HepG2 (cell line): ENCODE measurements at regions not wholly inside any gene's neighbourhood (a gene's known extent, or its start where the extent isn't known, plus 50 kb on each side); places are given as distances from the start of the nearest gene placed in this dataset.

Source experiments
- GATAD2A ChIP-seq: IDR thresholded peaks from 2 replicates; pipeline ENCODE4 v1.6.1; 2016
- JUN ChIP-seq: sonication (generic); formaldehyde crosslinking; IDR thresholded peaks from 2 replicates; pipeline ENCODE4 v1.4.0; 2020; ENCODE audit warnings: mild to moderate bottlenecking, missing genetic modification reagents
- NAIF1 ChIP-seq: sonication (generic); formaldehyde crosslinking; IDR thresholded peaks from 2 replicates; pipeline ENCODE4 v1.5.0; 2020; ENCODE audit warnings: mild to moderate bottlenecking, missing genetic modification reagents, borderline replicate concordance
- NR2C2 ChIP-seq: sonication (generic); formaldehyde crosslinking; IDR thresholded peaks from 2 replicates; pipeline ENCODE4 v1.4.0; 2020; ENCODE audit warnings: missing genetic modification reagents, mild to moderate bottlenecking, moderate library complexity, borderline replicate concordance
- SIX1 ChIP-seq: sonication (generic); formaldehyde crosslinking; IDR thresholded peaks from 2 replicates; pipeline ENCODE4 v1.4.0; 2020; ENCODE audit warnings: missing genetic modification reagents, borderline replicate concordance
- ZNF607 ChIP-seq: sonication (generic); formaldehyde crosslinking; IDR thresholded peaks from 2 replicates; pipeline ENCODE4 v1.5.1; 2020; ENCODE audit warnings: missing genetic modification reagents, mild to moderate bottlenecking, borderline replicate concordance
- ZNF878 ChIP-seq: sonication (generic); formaldehyde crosslinking; IDR thresholded peaks from 2 replicates; pipeline ENCODE4 v1.8.1; 2023; ENCODE audit warnings: mild to moderate bottlenecking, missing genetic modification reagents, moderate library complexity
- TF ChIP-seq, protein P1 (sequence below): sonication (generic); formaldehyde crosslinking; IDR thresholded peaks from one replicate; pipeline ENCODE4 v1.5.1; 2020; ENCODE audit warnings: mild to moderate bottlenecking, missing genetic modification reagents; ENCODE audit errors: not compliant biosample characterization
- TF ChIP-seq, protein P2 (sequence below): sonication (generic); formaldehyde crosslinking; IDR thresholded peaks from 2 replicates; pipeline ENCODE4 v1.5.1; 2020; ENCODE audit warnings: missing genetic modification reagents, mild to moderate bottlenecking, borderline replicate concordance
- TF ChIP-seq, protein P3 (sequence below): sonication (generic); formaldehyde crosslinking; IDR thresholded peaks from 2 replicates; pipeline ENCODE4 v1.5.0; 2020; ENCODE audit warnings: missing genetic modification reagents, mild to moderate bottlenecking, borderline replicate concordance
- TF ChIP-seq, protein P4 (sequence below): sonication (generic); formaldehyde crosslinking; IDR thresholded peaks from 2 replicates; pipeline ENCODE4 v1.4.0; 2020; ENCODE audit warnings: missing genetic modification reagents, low read depth, mild to moderate bottlenecking, borderline replicate concordance
- TF ChIP-seq, protein P5 (sequence below): fragments of 450-650 bp; IDR thresholded peaks from 2 replicates; pipeline ENCODE4 v1.6.1; 2017
- TF ChIP-seq, protein P6 (sequence below): sonication (generic); formaldehyde crosslinking; IDR thresholded peaks from 2 replicates; pipeline ENCODE4 v1.5.0; 2020; ENCODE audit warnings: mild to moderate bottlenecking, missing genetic modification reagents

DNA sequence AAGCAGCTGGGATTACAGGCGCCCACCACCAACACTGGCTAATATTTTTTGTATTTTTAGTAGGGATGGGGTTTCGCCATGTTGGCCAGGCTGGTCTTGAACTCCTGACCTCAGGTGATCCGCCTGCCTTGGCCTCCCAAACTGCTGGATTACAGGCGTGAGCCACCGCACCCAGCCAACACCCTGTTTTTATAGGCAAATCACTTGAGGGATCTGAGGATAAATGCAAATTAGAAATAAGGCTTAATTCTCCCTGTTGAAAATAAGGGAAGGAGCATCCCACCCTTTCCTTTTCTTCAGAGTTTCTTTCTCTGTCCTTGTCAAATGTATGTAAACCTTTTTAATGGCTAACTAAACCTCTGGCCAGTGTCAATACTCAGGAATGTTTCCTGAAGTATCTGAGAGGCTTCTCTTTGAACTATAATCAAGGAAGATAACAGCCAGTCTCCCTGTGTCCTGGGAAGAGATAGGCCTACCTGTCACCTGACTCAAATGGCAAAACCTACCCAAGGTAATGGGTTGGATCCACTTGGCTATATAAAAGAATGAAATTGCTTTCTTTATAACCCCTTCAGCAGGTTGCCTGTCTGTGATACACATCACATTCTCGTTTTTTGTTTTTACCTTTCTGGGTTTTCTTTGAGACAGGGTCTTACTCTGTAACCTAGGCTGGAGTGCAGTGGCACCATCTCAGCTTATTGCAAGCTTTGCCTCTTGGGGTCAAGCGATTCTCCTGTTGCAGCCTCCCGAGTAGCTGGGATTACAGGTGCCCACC, 64.5 kb upstream of the TNFAIP3 start (continued):
- TF ChIP-seq, protein P1, sequence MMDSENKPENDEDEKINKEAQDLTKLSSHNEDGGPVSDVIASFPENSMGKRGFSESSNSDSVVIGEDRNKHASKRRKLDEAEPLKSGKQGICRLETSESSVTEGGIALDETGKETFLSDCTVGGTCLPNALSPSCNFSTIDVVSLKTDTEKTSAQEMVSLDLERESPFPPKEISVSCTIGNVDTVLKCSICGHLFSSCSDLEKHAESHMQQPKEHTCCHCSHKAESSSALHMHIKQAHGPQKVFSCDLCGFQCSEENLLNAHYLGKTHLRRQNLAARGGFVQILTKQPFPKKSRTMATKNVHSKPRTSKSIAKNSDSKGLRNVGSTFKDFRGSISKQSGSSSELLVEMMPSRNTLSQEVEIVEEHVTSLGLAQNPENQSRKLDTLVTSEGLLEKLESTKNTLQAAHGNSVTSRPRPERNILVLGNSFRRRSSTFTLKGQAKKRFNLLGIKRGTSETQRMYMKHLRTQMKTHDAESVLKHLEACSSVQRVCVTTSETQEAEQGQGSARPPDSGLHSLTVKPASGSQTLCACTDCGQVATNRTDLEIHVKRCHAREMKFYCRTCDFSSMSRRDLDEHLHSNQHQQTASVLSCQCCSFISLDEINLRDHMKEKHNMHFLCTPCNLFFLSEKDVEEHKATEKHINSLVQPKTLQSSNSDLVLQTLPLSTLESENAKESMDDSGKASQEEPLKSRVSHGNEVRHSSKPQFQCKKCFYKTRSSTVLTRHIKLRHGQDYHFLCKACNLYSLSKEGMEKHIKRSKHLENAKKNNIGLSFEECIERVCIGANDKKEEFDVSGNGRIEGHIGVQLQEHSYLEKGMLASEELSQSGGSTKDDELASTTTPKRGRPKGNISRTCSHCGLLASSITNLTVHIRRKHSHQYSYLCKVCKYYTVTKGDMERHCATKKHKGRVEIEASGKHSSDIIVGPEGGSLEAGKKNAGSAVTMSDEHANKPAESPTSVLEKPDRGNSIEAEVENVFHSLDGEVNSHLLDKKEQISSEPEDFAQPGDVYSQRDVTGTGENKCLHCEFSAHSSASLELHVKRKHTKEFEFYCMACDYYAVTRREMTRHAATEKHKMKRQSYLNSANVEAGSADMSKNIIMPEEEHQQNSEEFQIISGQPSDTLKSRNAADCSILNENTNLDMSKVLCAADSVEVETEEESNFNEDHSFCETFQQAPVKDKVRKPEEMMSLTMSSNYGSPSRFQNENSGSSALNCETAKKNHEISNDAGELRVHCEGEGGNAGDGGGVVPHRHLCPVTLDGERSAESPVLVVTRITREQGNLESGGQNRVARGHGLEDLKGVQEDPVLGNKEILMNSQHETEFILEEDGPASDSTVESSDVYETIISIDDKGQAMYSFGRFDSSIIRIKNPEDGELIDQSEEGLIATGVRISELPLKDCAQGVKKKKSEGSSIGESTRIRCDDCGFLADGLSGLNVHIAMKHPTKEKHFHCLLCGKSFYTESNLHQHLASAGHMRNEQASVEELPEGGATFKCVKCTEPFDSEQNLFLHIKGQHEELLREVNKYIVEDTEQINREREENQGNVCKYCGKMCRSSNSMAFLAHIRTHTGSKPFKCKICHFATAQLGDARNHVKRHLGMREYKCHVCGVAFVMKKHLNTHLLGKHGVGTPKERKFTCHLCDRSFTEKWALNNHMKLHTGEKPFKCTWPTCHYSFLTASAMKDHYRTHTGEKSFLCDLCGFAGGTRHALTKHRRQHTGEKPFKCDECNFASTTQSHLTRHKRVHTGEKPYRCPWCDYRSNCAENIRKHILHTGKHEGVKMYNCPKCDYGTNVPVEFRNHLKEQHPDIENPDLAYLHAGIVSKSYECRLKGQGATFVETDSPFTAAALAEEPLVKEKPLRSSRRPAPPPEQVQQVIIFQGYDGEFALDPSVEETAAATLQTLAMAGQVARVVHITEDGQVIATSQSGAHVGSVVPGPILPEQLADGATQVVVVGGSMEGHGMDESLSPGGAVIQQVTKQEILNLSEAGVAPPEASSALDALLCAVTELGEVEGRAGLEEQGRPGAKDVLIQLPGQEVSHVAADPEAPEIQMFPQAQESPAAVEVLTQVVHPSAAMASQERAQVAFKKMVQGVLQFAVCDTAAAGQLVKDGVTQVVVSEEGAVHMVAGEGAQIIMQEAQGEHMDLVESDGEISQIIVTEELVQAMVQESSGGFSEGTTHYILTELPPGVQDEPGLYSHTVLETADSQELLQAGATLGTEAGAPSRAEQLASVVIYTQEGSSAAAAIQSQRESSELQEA (CRISPR knock-in tag) = no peak
- TF ChIP-seq GATAD2A (CRISPR knock-in tag) = peak; percentile 72
- TF ChIP-seq, protein P2, sequence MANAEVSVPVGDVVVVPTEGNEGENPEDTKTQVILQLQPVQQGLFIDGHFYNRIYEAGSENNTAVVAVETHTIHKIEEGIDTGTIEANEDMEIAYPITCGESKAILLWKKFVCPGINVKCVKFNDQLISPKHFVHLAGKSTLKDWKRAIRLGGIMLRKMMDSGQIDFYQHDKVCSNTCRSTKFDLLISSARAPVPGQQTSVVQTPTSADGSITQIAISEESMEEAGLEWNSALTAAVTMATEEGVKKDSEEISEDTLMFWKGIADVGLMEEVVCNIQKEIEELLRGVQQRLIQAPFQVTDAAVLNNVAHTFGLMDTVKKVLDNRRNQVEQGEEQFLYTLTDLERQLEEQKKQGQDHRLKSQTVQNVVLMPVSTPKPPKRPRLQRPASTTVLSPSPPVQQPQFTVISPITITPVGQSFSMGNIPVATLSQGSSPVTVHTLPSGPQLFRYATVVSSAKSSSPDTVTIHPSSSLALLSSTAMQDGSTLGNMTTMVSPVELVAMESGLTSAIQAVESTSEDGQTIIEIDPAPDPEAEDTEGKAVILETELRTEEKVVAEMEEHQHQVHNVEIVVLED (CRISPR knock-in tag) = no peak
- TF ChIP-seq SIX1 = peak; percentile 56; the same call in 1 of the 2 replicates
- TF ChIP-seq, protein P3, sequence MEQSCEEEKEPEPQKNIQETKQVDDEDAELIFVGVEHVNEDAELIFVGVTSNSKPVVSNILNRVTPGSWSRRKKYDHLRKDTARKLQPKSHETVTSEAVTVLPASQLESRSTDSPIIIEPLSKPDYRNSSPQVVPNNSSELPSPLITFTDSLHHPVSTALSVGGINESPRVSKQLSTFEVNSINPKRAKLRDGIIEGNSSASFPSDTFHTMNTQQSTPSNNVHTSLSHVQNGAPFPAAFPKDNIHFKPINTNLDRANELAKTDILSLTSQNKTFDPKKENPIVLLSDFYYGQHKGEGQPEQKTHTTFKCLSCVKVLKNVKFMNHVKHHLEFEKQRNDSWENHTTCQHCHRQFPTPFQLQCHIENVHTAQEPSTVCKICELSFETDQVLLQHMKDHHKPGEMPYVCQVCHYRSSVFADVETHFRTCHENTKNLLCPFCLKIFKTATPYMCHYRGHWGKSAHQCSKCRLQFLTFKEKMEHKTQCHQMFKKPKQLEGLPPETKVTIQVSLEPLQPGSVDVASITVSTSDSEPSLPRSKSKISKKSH = no peak
- no peak for TF ChIP-seq ZNF878
- TF ChIP-seq, protein P4, sequence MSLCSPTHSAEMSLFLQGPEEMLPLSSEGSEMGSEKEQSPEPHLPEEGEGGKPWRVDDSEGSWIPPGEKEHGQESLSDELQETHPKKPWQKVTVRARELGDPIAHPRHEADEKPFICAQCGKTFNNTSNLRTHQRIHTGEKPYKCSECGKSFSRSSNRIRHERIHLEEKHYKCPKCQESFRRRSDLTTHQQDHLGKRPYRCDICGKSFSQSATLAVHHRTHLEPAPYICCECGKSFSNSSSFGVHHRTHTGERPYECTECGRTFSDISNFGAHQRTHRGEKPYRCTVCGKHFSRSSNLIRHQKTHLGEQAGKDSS = no peak
- TF ChIP-seq NR2C2 (CRISPR knock-in tag) = no peak
- TF ChIP-seq, protein P5, sequence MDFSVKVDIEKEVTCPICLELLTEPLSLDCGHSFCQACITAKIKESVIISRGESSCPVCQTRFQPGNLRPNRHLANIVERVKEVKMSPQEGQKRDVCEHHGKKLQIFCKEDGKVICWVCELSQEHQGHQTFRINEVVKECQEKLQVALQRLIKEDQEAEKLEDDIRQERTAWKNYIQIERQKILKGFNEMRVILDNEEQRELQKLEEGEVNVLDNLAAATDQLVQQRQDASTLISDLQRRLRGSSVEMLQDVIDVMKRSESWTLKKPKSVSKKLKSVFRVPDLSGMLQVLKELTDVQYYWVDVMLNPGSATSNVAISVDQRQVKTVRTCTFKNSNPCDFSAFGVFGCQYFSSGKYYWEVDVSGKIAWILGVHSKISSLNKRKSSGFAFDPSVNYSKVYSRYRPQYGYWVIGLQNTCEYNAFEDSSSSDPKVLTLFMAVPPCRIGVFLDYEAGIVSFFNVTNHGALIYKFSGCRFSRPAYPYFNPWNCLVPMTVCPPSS = no peak
- no peak for TF ChIP-seq ZNF607 (CRISPR knock-in tag)
- TF ChIP-seq, protein P6, sequence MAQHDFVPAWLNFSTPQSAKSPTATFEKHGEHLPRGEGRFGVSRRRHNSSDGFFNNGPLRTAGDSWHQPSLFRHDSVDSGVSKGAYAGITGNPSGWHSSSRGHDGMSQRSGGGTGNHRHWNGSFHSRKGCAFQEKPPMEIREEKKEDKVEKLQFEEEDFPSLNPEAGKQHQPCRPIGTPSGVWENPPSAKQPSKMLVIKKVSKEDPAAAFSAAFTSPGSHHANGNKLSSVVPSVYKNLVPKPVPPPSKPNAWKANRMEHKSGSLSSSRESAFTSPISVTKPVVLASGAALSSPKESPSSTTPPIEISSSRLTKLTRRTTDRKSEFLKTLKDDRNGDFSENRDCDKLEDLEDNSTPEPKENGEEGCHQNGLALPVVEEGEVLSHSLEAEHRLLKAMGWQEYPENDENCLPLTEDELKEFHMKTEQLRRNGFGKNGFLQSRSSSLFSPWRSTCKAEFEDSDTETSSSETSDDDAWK (CRISPR knock-in tag) = no peak
- TF ChIP-seq JUN (CRISPR knock-in tag) = no peak
- no peak for TF ChIP-seq NAIF1 (CRISPR knock-in tag)
